ENCODE measurements at regions not wholly inside any gene's neighbourhood (a gene's known extent, or its start where the extent isn't known, plus 50 kb on each side); places are given as distances from the start of the nearest gene placed in this dataset.

GRCh38 chr6:147621263-147621662 is 112.8 kb downstream of the SAMD5 start:
- in situ Hi-C loops (cut with HindIII; ENCODE audit: low sequenced_read_pairs), result no loop called here
- no peak for TF ChIP-seq CTCF (IDR thresholded peaks at IDR 0.05; ENCODE audit: low read depth, low read length)
- no peak overlapping the region for H3K4me3 ChIP-seq (ENCODE audit: low read depth, low read length)
- DNase-seq (ENCODE audit: low read depth, low spot score), result peak; percentile 48

- in situ Hi-C loops (cut with HindIII; ENCODE audit: low sequenced_read_pairs), result no loop called here
- no peak for DNase-seq (ENCODE audit: low read depth, low spot score)
- no peak overlapping the region for H3K4me3 ChIP-seq (ENCODE audit: low read depth, low read length)
- no peak for TF ChIP-seq CTCF (IDR thresholded peaks at IDR 0.05; ENCODE audit: low read depth, low read length)
These were observed 113.5 kb downstream of the SAMD5 start for GRCh38 chr6:147621961-147622360.

- no peak for DNase-seq (ENCODE audit: low read depth, low spot score)
- in situ Hi-C loops (cut with HindIII; ENCODE audit: low sequenced_read_pairs), result no loop called here
- TF ChIP-seq CTCF (IDR thresholded peaks at IDR 0.05; ENCODE audit: low read depth, low read length), result no peak
- no peak overlapping the region for H3K4me3 ChIP-seq (ENCODE audit: low read depth, low read length)
These were observed 116.5 kb downstream of the SAMD5 start for GRCh38 chr6:147624946-147625515.

GRCh38 chr6:147625946-147626345 is 117.5 kb downstream of the SAMD5 start:
- TF ChIP-seq CTCF (IDR thresholded peaks at IDR 0.05; ENCODE audit: low read depth, low read length), result no peak
- H3K4me3 ChIP-seq (ENCODE audit: low read depth, low read length), result no peak overlapping the region
- DNase-seq (ENCODE audit: low read depth, low spot score), result no peak
- in situ Hi-C loops (cut with HindIII; ENCODE audit: low sequenced_read_pairs), result no loop called here

GRCh38 chr6:147627411-147627810 is 118.9 kb downstream of the SAMD5 start:
- DNase-seq (ENCODE audit: low read depth, low spot score), result no peak
- H3K4me3 ChIP-seq (ENCODE audit: low read depth, low read length), result no peak overlapping the region
- TF ChIP-seq CTCF (IDR thresholded peaks at IDR 0.05; ENCODE audit: low read depth, low read length), result no peak
- in situ Hi-C loops (cut with HindIII; ENCODE audit: low sequenced_read_pairs), result no loop called here

GRCh38 chr6:147633191-147633590 is 124.7 kb downstream of the SAMD5 start:
- H3K4me3 ChIP-seq (ENCODE audit: low read depth, low read length), result no peak overlapping the region
- no peak for DNase-seq (ENCODE audit: low read depth, low spot score)
- in situ Hi-C loops (cut with HindIII; ENCODE audit: low sequenced_read_pairs), result no loop called here
- no peak for TF ChIP-seq CTCF (IDR thresholded peaks at IDR 0.05; ENCODE audit: low read depth, low read length)

Measured in astrocyte of the spinal cord (primary cell).